ENCODE measurements at regions not wholly inside any gene's neighbourhood (a gene's known extent, or its start where the extent isn't known, plus 50 kb on each side); places are given as distances from the start of the nearest gene placed in this dataset.

DNA sequence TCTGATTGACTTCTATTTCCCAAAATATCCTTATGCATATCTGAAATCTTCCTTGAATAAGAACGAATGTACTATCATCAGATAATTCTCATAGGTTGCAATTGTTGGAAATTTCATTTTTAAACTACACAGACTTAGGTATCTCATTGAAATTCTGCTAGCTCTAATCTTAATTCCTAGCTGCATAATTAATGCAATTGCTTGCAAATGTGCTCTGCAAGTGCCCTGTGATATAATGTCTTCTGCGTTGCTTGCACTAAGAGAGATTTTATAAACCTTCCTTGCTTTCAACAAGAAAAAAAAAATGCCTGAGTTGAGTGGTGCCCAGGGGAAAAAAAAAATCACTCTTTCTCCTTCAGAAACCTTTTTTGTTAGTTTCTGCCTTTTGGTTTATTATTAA lies 354.9 kb downstream of the TFAP2A start:
- Mint-ChIP-seq H3K4me1 (no peaks in the 10 kb centered on the region), H3K27ac (no peak overlapping the region), H3K27me3 (ENCODE audit: low read depth in 3 of 3) (peaks cover 11 to 25% (median 22%) of the 10 kb centered on the region in 3 donors), H3K4me3 (no peak overlapping the region), H3K36me3 (no peaks in the 10 kb centered on the region), H3K9me3 (peaks cover 0 to 10% (median 0%) of the 10 kb centered on the region in 7 donors)
- intact Hi-C loops (cut with micrococcal nuclease), result no loop called here
- Histone ChIP-seq H3K4me2 (replicated peaks; ENCODE audit: extremely low read depth, low read length, poor library complexity, severe bottlenecking) (no peak overlapping the region), H3K4me1 (ENCODE audit: control insufficient read depth in 1 of 2, insufficient read depth in 2 of 2, low read length in 2 of 2) (no peaks in the 10 kb centered on the region), H3K27ac (ENCODE audit: low read depth in 1 of 2, low read length in 2 of 2) (no peak overlapping the region), H2AFZ (ENCODE audit: insufficient read depth, low read depth, low read length, poor library complexity, severe bottlenecking) (no peak overlapping the region), H3K9me3 (replicated peaks in 1 of 2; ENCODE audit: control insufficient read depth in 1 of 2, insufficient read depth in 1 of 2, low read length in 2 of 2) (no peaks in the 10 kb centered on the region), H4K20me1 (ENCODE audit: insufficient read depth, low read length) (no peaks in the 10 kb centered on the region), H3K79me2 (ENCODE audit: insufficient read depth, low read length) (no peaks in the 10 kb centered on the region), H3K9ac (ENCODE audit: insufficient read depth, low read length, poor library complexity, severe bottlenecking) (no peak overlapping the region), H3K36me3 (replicated peaks in 1 of 2; ENCODE audit: control insufficient read depth in 1 of 2, insufficient read depth in 2 of 2, low read length in 2 of 2) (no peaks in the 10 kb centered on the region), H3K27me3 (ENCODE audit: control insufficient read depth in 2 of 2, insufficient read depth in 2 of 2, low read length in 2 of 2) (peaks cover 2 to 21% of the 10 kb centered on the region in 2 donors), H3K4me3 (replicated peaks in 1 of 3; ENCODE audit: low read depth in 2 of 3, low read length in 3 of 3) (no peak overlapping the region)
- TF ChIP-seq CTCF (IDR thresholded peaks at IDR 0.05), result no peak
- WGBS (ENCODE audit: insufficient coverage), result no CpG with 5 or more reads among the region's 2 CpGs
- DNase-seq, result no peak

GRCh38 chr6:10054672-10055071 lies 360.2 kb downstream of the TFAP2A start:
- H3K27ac Mint-ChIP-seq, result no peak overlapping the region
- Histone ChIP-seq H4K20me1 (ENCODE audit: insufficient read depth, low read length) (no peaks in the 10 kb centered on the region), H3K79me2 (ENCODE audit: insufficient read depth, low read length) (no peaks in the 10 kb centered on the region), H3K4me2 (replicated peaks; ENCODE audit: extremely low read depth, low read length, poor library complexity, severe bottlenecking) (no peak overlapping the region), H3K9me3 (replicated peaks in 1 of 2; ENCODE audit: control insufficient read depth in 1 of 2, insufficient read depth in 1 of 2, low read length in 2 of 2) (no peaks in the 10 kb centered on the region), H3K9ac (ENCODE audit: insufficient read depth, low read length, poor library complexity, severe bottlenecking) (no peak overlapping the region), H3K36me3 (replicated peaks in 1 of 2; ENCODE audit: control insufficient read depth in 1 of 2, insufficient read depth in 2 of 2, low read length in 2 of 2) (no peaks in the 10 kb centered on the region), H3K4me1 (ENCODE audit: control insufficient read depth in 1 of 2, insufficient read depth in 2 of 2, low read length in 2 of 2) (no peaks in the 10 kb centered on the region), H3K27ac (ENCODE audit: low read depth in 1 of 2, low read length in 2 of 2) (no peak overlapping the region), H3K4me3 (replicated peaks in 1 of 3; ENCODE audit: low read depth in 2 of 3, low read length in 3 of 3) (no peak overlapping the region), H3K27me3 (ENCODE audit: control insufficient read depth in 2 of 2, insufficient read depth in 2 of 2, low read length in 2 of 2) (peaks cover 2 to 17% of the 10 kb centered on the region in 2 donors), H2AFZ (ENCODE audit: insufficient read depth, low read depth, low read length, poor library complexity, severe bottlenecking) (no peak overlapping the region)
- peaks cover 4 to 15% (median 12%) of the 10 kb centered on the region in 7 donors for H3K9me3 Mint-ChIP-seq
- no peaks in the 10 kb centered on the region for H3K4me1 Mint-ChIP-seq
- no peak for TF ChIP-seq CTCF (IDR thresholded peaks at IDR 0.05)
- no peaks in the 10 kb centered on the region for H3K36me3 Mint-ChIP-seq
- intact Hi-C loops (cut with micrococcal nuclease), result no loop called here
- peak overlapping the region in 1 of 2 donors; percentile 39 for H3K4me3 Mint-ChIP-seq
- DNase-seq, result no peak
- peaks cover 5 to 16% (median 7%) of the 10 kb centered on the region in 3 donors for H3K27me3 Mint-ChIP-seq (ENCODE audit: low read depth in 3 of 3)
